ENCODE measurements at regions not wholly inside any gene's neighbourhood (a gene's known extent, or its start where the extent isn't known, plus 50 kb on each side); places are given as distances from the start of the nearest gene placed in this dataset.

GRCh38 chr7:136079478-136079892 lies 102.3 kb upstream of the MTPN start:
- H2BK5ac ChIP-seq (ENCODE audit: insufficient read length, low read length), result no peak overlapping the region
- no peak overlapping the region for H2BK20ac ChIP-seq (ENCODE audit: low read depth, low read length, poor library complexity, severe bottlenecking)
- H3K4me2 ChIP-seq (ENCODE audit: insufficient read depth, insufficient read length, low read length), result no peak overlapping the region
- H3K23ac ChIP-seq (ENCODE audit: insufficient read length, low read depth, low read length), result no peak overlapping the region
- TF ChIP-seq CTCF (conservative IDR thresholded peaks at IDR 0.05), result no peak
- H3K9ac ChIP-seq (ENCODE audit: extremely low read depth, insufficient read length, low read length), result no peak overlapping the region
- no peaks in the 10 kb centered on the region for H4K20me1 ChIP-seq (ENCODE audit: control insufficient read depth, insufficient read depth, insufficient read length)
- H4K91ac ChIP-seq (ENCODE audit: insufficient read length, low read depth, low read length), result no peak overlapping the region
- H3K27me3 Mint-ChIP-seq (ENCODE audit: low read depth), result no peaks in the 10 kb centered on the region
- H3K56ac ChIP-seq (ENCODE audit: insufficient read length, low read depth, low read length), result no peak overlapping the region
- no peaks in the 10 kb centered on the region for H3K27me3 ChIP-seq (ENCODE audit: insufficient read depth, low read length)
- H3K4me1 Mint-ChIP-seq, result peaks cover 0 to 3% of the 10 kb centered on the region in 2 experiments; a peak in 1 of 4 replicates
- no peaks in the 10 kb centered on the region for H3K79me2 ChIP-seq (ENCODE audit: insufficient read depth, low read length)
- H3K4me3 Mint-ChIP-seq, result no peak overlapping the region
- H4K8ac ChIP-seq (replicated peaks; ENCODE audit: insufficient read length, low read depth, low read length), result no peak overlapping the region
- no peaks in the 10 kb centered on the region for H3K4me1 ChIP-seq (ENCODE audit: insufficient read depth, low read length)
- H2BK120ac ChIP-seq (ENCODE audit: low read depth, low read length, poor library complexity, severe bottlenecking), result no peak overlapping the region
- no peak overlapping the region for H3T11ph ChIP-seq (ENCODE audit: low read length)
- H3K36me3 Mint-ChIP-seq (ENCODE audit: insufficient read depth in 1 of 3, low read depth in 3 of 3), result no peaks in the 10 kb centered on the region
- H3K18ac ChIP-seq (ENCODE audit: insufficient read length, low read depth, low read length), result no peak overlapping the region
- H3K9me3 ChIP-seq (ENCODE audit: control insufficient read depth, low read depth, low read length), result no peaks in the 10 kb centered on the region
- no CpG with 5 or more reads among the region's 4 CpGs for WGBS (ENCODE audit: extremely low coverage, insufficient read length, low lambda C conversion rate)
- no peak overlapping the region for H2AK5ac ChIP-seq (ENCODE audit: insufficient read length, low read length)
- no peaks in the 10 kb centered on the region for H3K79me1 ChIP-seq (ENCODE audit: insufficient read depth, low read depth, low read length, poor library complexity, severe bottlenecking)
- no peak overlapping the region for H2BK15ac ChIP-seq (ENCODE audit: low read depth, low read length)
- H4K5ac ChIP-seq (ENCODE audit: insufficient read length, low read depth, low read length), result no peak overlapping the region
- no peaks in the 10 kb centered on the region for H3K23me2 ChIP-seq (ENCODE audit: insufficient read length, low read depth, low read length, poor library complexity, severe bottlenecking)
- H3K27ac ChIP-seq (ENCODE audit: insufficient read length, low read depth, low read length), result no peak overlapping the region
- no peak overlapping the region for H3K27ac Mint-ChIP-seq
- no peak overlapping the region for H3K4ac ChIP-seq (ENCODE audit: low read depth, low read length)
- DNase-seq, result no peak
- H2BK12ac ChIP-seq (ENCODE audit: insufficient read length, low read depth, low read length), result no peak overlapping the region
- H3K9me3 Mint-ChIP-seq, result no peaks in the 10 kb centered on the region
- H2AFZ ChIP-seq (ENCODE audit: low read length), result no peak overlapping the region
- no peak overlapping the region for H3K14ac ChIP-seq (ENCODE audit: insufficient read depth, low read length)
